ENCODE measurements at regions not wholly inside any gene's neighbourhood (a gene's known extent, or its start where the extent isn't known, plus 50 kb on each side); places are given as distances from the start of the nearest gene placed in this dataset.

DNA sequence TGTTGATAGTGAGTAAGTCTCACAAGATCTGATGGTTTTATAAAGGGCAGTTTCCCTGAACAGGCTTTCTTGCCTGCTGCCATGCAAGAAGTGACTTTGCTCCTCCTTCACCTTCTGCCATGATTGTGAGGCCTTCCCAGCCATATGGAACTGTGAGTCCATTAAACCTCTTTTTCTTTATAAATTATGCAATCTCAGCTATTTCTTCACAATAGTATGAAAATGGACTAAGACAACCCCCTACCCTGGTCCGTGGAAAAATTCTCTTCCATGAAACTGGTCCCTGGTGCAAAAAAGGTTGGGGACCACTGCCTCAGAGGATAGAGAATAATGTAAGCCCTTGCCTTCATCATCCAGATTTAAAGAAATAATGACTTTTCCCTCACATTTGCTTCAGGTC, 861.3 kb downstream of the QKI start:
- H3K4me3 ChIP-seq (replicated peaks in 1 of 3; ENCODE audit: insufficient read depth in 1 of 3, low read depth in 2 of 3, low read length in 3 of 3): no peak overlapping the region
- no peak overlapping the region for H3K4me2 ChIP-seq (ENCODE audit: low read depth, low read length)
- DNase-seq (ENCODE audit: low spot score) (no peak), ATAC-seq (no peak), FAIRE-seq (no peak)
- no peaks in the 10 kb centered on the region for H4K20me1 ChIP-seq (ENCODE audit: insufficient read depth, low read length)
- no peaks in the 10 kb centered on the region for H3K36me3 ChIP-seq (replicated peaks in 1 of 2; ENCODE audit: control insufficient read depth in 1 of 2, insufficient read depth in 2 of 2, low read length in 2 of 2)
- ChIA-PET CTCF (ENCODE audit: low intra/inter-chr PET ratio, low total read pairs) (no interaction called here), POLR2A (no interaction called here)
- intact Hi-C loops (cut with micrococcal nuclease; ENCODE audit: unreplicated experiment) (no loop called here), in situ Hi-C loops (cut with HindIII; ENCODE audit: extremely low pct_ligation_motif_present, low pct_unique_long_range_greater_than_20kb) (no loop called here)
- peaks cover 95% of the 10 kb centered on the region for H3K9me3 ChIP-seq (ENCODE audit: low read length)
- no peak overlapping the region for H3K27ac ChIP-seq (ENCODE audit: extremely low read length, insufficient read depth, low read length)
- H3K9ac ChIP-seq (ENCODE audit: insufficient read depth, low read depth, low read length): no peak overlapping the region
- H3K4me1 ChIP-seq (ENCODE audit: insufficient read depth, low read length): no peaks in the 10 kb centered on the region
- TF ChIP-seq MAFK (conservative IDR thresholded peaks at IDR 0.05 in 1 of 2, IDR thresholded peaks at IDR 0.05 in 1 of 2; ENCODE audit: low read length in 2 of 2) (peak; percentile 61 to 83; a peak in 3 of 4 replicates), MAFF (IDR thresholded peaks at IDR 0.05; ENCODE audit: low read depth, low read length) (peak; percentile 80), CHCHD3 (CRISPR knock-in tag; IDR thresholded peaks at IDR 0.05) (no peak)
- no peaks in the 10 kb centered on the region for H3K27me3 ChIP-seq (ENCODE audit: control insufficient read depth in 1 of 2, insufficient read depth in 2 of 2, low read length in 2 of 2)
- no TSS peak for BruUV-seq (replicated peaks)
- no peak overlapping the region for H2AFZ ChIP-seq (ENCODE audit: low read length)
- no peaks in the 10 kb centered on the region for H3K79me2 ChIP-seq (ENCODE audit: insufficient read depth, low read length)
- 0% methylated on average over 1 of the region's 1 CpG for WGBS (ENCODE audit: low lambda C conversion rate)

DNA sequence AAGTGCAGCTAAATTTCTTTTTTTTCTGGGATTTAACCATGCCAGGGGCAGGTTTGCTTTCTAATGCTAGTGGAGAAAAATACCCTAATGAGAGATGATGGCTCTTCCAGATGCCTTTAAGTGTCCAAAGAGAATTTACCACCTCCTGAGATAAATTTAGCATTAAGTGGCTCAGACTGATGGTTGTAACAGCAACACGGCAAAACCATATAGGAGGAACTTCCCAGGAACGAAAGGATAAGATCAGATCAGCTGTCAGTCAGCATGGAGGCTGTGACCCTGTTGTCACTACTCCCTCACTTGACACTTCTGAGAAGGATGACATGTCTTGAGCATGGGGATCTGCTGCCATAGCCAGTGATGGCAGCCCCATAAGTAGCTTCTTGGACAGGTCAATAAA, 860.0 kb downstream of the QKI start:
- 0% methylated on average over 2 of the region's 2 CpGs for WGBS (ENCODE audit: low lambda C conversion rate)
- intact Hi-C loops (cut with micrococcal nuclease; ENCODE audit: unreplicated experiment) (no loop called here), in situ Hi-C loops (cut with HindIII; ENCODE audit: extremely low pct_ligation_motif_present, low pct_unique_long_range_greater_than_20kb) (no loop called here)
- Histone ChIP-seq H3K4me1 (ENCODE audit: insufficient read depth, low read length) (no peaks in the 10 kb centered on the region), H3K36me3 (replicated peaks in 1 of 2; ENCODE audit: control insufficient read depth in 1 of 2, insufficient read depth in 2 of 2, low read length in 2 of 2) (no peaks in the 10 kb centered on the region), H3K4me2 (ENCODE audit: low read depth, low read length) (no peak overlapping the region), H3K27me3 (ENCODE audit: control insufficient read depth in 1 of 2, insufficient read depth in 2 of 2, low read length in 2 of 2) (no peaks in the 10 kb centered on the region), H3K9ac (ENCODE audit: insufficient read depth, low read depth, low read length) (no peak overlapping the region), H3K27ac (ENCODE audit: extremely low read length, insufficient read depth, low read length) (no peak overlapping the region), H3K9me3 (ENCODE audit: low read length) (peaks cover 98% of the 10 kb centered on the region), H3K4me3 (replicated peaks in 1 of 3; ENCODE audit: insufficient read depth in 1 of 3, low read depth in 2 of 3, low read length in 3 of 3) (no peak overlapping the region), H2AFZ (ENCODE audit: low read length) (no peak overlapping the region), H3K79me2 (ENCODE audit: insufficient read depth, low read length) (no peaks in the 10 kb centered on the region), H4K20me1 (ENCODE audit: insufficient read depth, low read length) (no peaks in the 10 kb centered on the region)
- DNase-seq (ENCODE audit: low spot score) (no peak), ATAC-seq (no peak), FAIRE-seq (no peak)
- no TSS peak for BruUV-seq (replicated peaks)
- CTCF ChIA-PET (ENCODE audit: low intra/inter-chr PET ratio, low total read pairs): no interaction called here
- POLR2A ChIA-PET: no interaction called here
- TF ChIP-seq, protein P1, sequence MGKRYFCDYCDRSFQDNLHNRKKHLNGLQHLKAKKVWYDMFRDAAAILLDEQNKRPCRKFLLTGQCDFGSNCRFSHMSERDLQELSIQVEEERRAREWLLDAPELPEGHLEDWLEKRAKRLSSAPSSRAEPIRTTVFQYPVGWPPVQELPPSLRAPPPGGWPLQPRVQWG (CRISPR knock-in tag; IDR thresholded peaks at IDR 0.05; ENCODE audit: borderline replicate concordance, low read depth): no peak
- TF ChIP-seq, protein P2, sequence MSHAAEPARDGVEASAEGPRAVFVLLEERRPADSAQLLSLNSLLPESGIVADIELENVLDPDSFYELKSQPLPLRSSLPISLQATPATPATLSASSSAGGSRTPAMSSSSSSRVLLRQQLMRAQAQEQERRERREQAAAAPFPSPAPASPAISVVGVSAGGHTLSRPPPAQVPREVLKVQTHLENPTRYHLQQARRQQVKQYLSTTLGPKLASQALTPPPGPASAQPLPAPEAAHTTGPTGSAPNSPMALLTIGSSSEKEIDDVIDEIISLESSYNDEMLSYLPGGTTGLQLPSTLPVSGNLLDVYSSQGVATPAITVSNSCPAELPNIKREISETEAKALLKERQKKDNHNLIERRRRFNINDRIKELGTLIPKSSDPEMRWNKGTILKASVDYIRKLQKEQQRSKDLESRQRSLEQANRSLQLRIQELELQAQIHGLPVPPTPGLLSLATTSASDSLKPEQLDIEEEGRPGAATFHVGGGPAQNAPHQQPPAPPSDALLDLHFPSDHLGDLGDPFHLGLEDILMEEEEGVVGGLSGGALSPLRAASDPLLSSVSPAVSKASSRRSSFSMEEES (CRISPR knock-in tag; IDR thresholded peaks at IDR 0.05): no peak
- no peak for TF ChIP-seq NR2C2 (CRISPR knock-in tag; IDR thresholded peaks at IDR 0.05; ENCODE audit: borderline replicate concordance)
- no peak for TF ChIP-seq MTF2 (CRISPR knock-in tag; IDR thresholded peaks at IDR 0.05; ENCODE audit: borderline replicate concordance)
- no peak for TF ChIP-seq HDAC2 (CRISPR knock-in tag; IDR thresholded peaks at IDR 0.05)
- no peak for TF ChIP-seq TCF7L2 (IDR thresholded peaks at IDR 0.05; ENCODE audit: low read depth, low read length)
- TF ChIP-seq, protein P3, sequence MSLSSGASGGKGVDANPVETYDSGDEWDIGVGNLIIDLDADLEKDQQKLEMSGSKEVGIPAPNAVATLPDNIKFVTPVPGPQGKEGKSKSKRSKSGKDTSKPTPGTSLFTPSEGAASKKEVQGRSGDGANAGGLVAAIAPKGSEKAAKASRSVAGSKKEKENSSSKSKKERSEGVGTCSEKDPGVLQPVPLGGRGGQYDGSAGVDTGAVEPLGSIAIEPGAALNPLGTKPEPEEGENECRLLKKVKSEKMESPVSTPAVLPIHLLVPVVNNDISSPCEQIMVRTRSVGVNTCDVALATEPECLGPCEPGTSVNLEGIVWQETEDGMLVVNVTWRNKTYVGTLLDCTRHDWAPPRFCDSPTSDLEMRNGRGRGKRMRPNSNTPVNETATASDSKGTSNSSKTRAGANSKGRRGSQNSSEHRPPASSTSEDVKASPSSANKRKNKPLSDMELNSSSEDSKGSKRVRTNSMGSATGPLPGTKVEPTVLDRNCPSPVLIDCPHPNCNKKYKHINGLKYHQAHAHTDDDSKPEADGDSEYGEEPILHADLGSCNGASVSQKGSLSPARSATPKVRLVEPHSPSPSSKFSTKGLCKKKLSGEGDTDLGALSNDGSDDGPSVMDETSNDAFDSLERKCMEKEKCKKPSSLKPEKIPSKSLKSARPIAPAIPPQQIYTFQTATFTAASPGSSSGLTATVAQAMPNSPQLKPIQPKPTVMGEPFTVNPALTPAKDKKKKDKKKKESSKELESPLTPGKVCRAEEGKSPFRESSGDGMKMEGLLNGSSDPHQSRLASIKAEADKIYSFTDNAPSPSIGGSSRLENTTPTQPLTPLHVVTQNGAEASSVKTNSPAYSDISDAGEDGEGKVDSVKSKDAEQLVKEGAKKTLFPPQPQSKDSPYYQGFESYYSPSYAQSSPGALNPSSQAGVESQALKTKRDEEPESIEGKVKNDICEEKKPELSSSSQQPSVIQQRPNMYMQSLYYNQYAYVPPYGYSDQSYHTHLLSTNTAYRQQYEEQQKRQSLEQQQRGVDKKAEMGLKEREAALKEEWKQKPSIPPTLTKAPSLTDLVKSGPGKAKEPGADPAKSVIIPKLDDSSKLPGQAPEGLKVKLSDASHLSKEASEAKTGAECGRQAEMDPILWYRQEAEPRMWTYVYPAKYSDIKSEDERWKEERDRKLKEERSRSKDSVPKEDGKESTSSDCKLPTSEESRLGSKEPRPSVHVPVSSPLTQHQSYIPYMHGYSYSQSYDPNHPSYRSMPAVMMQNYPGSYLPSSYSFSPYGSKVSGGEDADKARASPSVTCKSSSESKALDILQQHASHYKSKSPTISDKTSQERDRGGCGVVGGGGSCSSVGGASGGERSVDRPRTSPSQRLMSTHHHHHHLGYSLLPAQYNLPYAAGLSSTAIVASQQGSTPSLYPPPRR (CRISPR knock-in tag; IDR thresholded peaks at IDR 0.05; ENCODE audit: borderline replicate concordance): no peak

Measured in HepG2 (cell line).